SK-N-MC (cell line): ENCODE measurements at regions not wholly inside any gene's neighbourhood (a gene's known extent, or its start where the extent isn't known, plus 50 kb on each side); places are given as distances from the start of the nearest gene placed in this dataset.

Experiments
- EZH2 ChIP-seq: fragments of 200-600 bp; sonication (generic); IDR thresholded peaks from one replicate; pipeline ENCODE4 v1.6.1; 2017; ENCODE audit warnings: antibody characterized with exemption
- FOXP2 ChIP-seq: optimal IDR thresholded peaks from 2 replicates; pipeline ENCODE3; 2011; ENCODE audit warnings: mild to moderate bottlenecking, moderate library complexity; ENCODE audit not compliant: insufficient read depth; ENCODE audit errors: extremely low read length, control extremely low read depth
- POLR2AphosphoS5 ChIP-seq: IDR thresholded peaks from 2 replicates; pipeline ENCODE4 v1.6.1; 2012; ENCODE audit warnings: mild to moderate bottlenecking, low read depth, low read length, borderline replicate concordance

DNA sequence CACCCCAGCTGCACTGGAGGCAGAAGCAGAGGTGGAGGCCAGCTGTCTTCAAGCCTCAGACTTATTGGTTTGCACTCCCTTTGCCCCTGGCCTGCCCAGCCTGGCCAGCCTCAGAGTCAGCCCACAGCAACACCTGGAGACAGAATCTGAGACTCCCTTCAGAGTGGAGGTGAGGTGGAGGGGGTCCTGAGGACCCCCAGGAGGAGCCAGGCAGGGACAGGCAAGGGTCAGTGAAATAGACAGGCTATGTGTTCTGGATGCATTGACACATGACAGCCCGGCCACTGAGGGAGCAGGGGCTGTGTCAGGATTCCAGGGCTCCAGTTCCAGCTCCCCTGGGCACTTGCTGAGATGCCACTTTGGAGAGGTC lies 309.7 kb downstream of the MYCN start:
- no peak for TF ChIP-seq EZH2
- TF ChIP-seq POLR2AphosphoS5 = no peak
- no peak for TF ChIP-seq FOXP2
